ENCODE measurements at regions not wholly inside any gene's neighbourhood (a gene's known extent, or its start where the extent isn't known, plus 50 kb on each side); places are given as distances from the start of the nearest gene placed in this dataset.

- H3K9ac ChIP-seq (ENCODE audit: low read depth, low read length, poor library complexity) = no peak overlapping the region
- no CpG with 5 or more reads among the region's 6 CpGs for WGBS, 2 donors (ENCODE audit: extremely low coverage in 2 of 2, insufficient read length in 2 of 2, insufficient replicate concordance in 1 of 2)
- H4K8ac ChIP-seq (ENCODE audit: low read depth, low read length) = no peak overlapping the region
- no peak overlapping the region for H3K4me2 ChIP-seq (ENCODE audit: insufficient read depth, low read length, poor library complexity, severe bottlenecking)
- H4K91ac ChIP-seq (ENCODE audit: low read depth, low read length, poor library complexity) = no peak overlapping the region
- no peak overlapping the region for H3K4me3 ChIP-seq (ENCODE audit: low read length in 2 of 2)
- H3K23ac ChIP-seq (ENCODE audit: low read depth, low read length, poor library complexity) = no peak overlapping the region
- H3K4me1 ChIP-seq (ENCODE audit: control insufficient read depth in 2 of 2, insufficient read depth in 1 of 2, low read depth in 1 of 2, low read length in 2 of 2) = no peaks in the 10 kb centered on the region
- no peak overlapping the region for H2BK120ac ChIP-seq (ENCODE audit: low read depth, low read length)
- no peak overlapping the region for H2BK12ac ChIP-seq (ENCODE audit: low read length)
- H3K27ac ChIP-seq (replicated peaks; ENCODE audit: low read length) = no peak overlapping the region
- no peak overlapping the region for H3K18ac ChIP-seq (ENCODE audit: low read length)
- H3K27me3 ChIP-seq (ENCODE audit: control insufficient read depth in 3 of 3, insufficient read depth in 3 of 3, low read depth in 1 of 3, low read length in 3 of 3) = no peaks in the 10 kb centered on the region
- no peak overlapping the region for H2AFZ ChIP-seq (ENCODE audit: low read length)
- H3K4ac ChIP-seq (ENCODE audit: low read length) = no peak overlapping the region
- no peak overlapping the region for H2BK5ac ChIP-seq (ENCODE audit: low read length)
- H3K36me3 ChIP-seq (replicated peaks in 1 of 2; ENCODE audit: control insufficient read depth in 2 of 2, insufficient read depth in 2 of 2, low read length in 2 of 2) = no peaks in the 10 kb centered on the region
- DNase-seq (ENCODE audit: low spot score) = no peak
- H3K79me1 ChIP-seq (ENCODE audit: low read depth, low read length) = no peaks in the 10 kb centered on the region
- no peak overlapping the region for H2AK5ac ChIP-seq (ENCODE audit: low read depth, low read length)
- H3K9me3 ChIP-seq (replicated peaks in 1 of 2; ENCODE audit: control insufficient read depth in 2 of 2, insufficient read depth in 1 of 2, low read depth in 1 of 2, low read length in 2 of 2) = no peaks in the 10 kb centered on the region
- H2BK15ac ChIP-seq (ENCODE audit: low read length) = no peak overlapping the region
- no peak overlapping the region for H3K14ac ChIP-seq (ENCODE audit: low read length)
These were observed 109.5 kb upstream of the CARD11 start for GRCh38 chr7:3153118-3153517.

GRCh38 chr7:3154317-3154716 is 110.7 kb upstream of the CARD11 start:
- H3K9me3 ChIP-seq (replicated peaks in 1 of 2; ENCODE audit: control insufficient read depth in 2 of 2, insufficient read depth in 1 of 2, low read depth in 1 of 2, low read length in 2 of 2) = no peaks in the 10 kb centered on the region
- DNase-seq (ENCODE audit: low spot score) = no peak
- no peak overlapping the region for H2BK12ac ChIP-seq (ENCODE audit: low read length)
- H3K79me1 ChIP-seq (ENCODE audit: low read depth, low read length) = no peaks in the 10 kb centered on the region
- H3K4me3 ChIP-seq (ENCODE audit: low read length in 2 of 2) = no peak overlapping the region
- no peak overlapping the region for H2BK15ac ChIP-seq (ENCODE audit: low read length)
- H3K18ac ChIP-seq (ENCODE audit: low read length) = peak overlapping the region; percentile 5
- no CpG with 5 or more reads among the region's 5 CpGs for WGBS, 2 donors (ENCODE audit: extremely low coverage in 2 of 2, insufficient read length in 2 of 2, insufficient replicate concordance in 1 of 2)
- H3K14ac ChIP-seq (ENCODE audit: low read length) = no peak overlapping the region
- H3K9ac ChIP-seq (ENCODE audit: low read depth, low read length, poor library complexity) = no peak overlapping the region
- H3K27ac ChIP-seq (replicated peaks; ENCODE audit: low read length) = no peak overlapping the region
- H3K36me3 ChIP-seq (replicated peaks in 1 of 2; ENCODE audit: control insufficient read depth in 2 of 2, insufficient read depth in 2 of 2, low read length in 2 of 2) = no peaks in the 10 kb centered on the region
- no peak overlapping the region for H4K8ac ChIP-seq (ENCODE audit: low read depth, low read length)
- no peaks in the 10 kb centered on the region for H3K27me3 ChIP-seq (ENCODE audit: control insufficient read depth in 3 of 3, insufficient read depth in 3 of 3, low read depth in 1 of 3, low read length in 3 of 3)
- H2AK5ac ChIP-seq (ENCODE audit: low read depth, low read length) = no peak overlapping the region
- H3K4me2 ChIP-seq (ENCODE audit: insufficient read depth, low read length, poor library complexity, severe bottlenecking) = no peak overlapping the region
- H2AFZ ChIP-seq (ENCODE audit: low read length) = no peak overlapping the region
- no peak overlapping the region for H2BK120ac ChIP-seq (ENCODE audit: low read depth, low read length)
- H2BK5ac ChIP-seq (ENCODE audit: low read length) = no peak overlapping the region
- H3K4me1 ChIP-seq (ENCODE audit: control insufficient read depth in 2 of 2, insufficient read depth in 1 of 2, low read depth in 1 of 2, low read length in 2 of 2) = no peaks in the 10 kb centered on the region
- no peak overlapping the region for H3K4ac ChIP-seq (ENCODE audit: low read length)
- H4K91ac ChIP-seq (ENCODE audit: low read depth, low read length, poor library complexity) = no peak overlapping the region
- no peak overlapping the region for H3K23ac ChIP-seq (ENCODE audit: low read depth, low read length, poor library complexity)

DNA sequence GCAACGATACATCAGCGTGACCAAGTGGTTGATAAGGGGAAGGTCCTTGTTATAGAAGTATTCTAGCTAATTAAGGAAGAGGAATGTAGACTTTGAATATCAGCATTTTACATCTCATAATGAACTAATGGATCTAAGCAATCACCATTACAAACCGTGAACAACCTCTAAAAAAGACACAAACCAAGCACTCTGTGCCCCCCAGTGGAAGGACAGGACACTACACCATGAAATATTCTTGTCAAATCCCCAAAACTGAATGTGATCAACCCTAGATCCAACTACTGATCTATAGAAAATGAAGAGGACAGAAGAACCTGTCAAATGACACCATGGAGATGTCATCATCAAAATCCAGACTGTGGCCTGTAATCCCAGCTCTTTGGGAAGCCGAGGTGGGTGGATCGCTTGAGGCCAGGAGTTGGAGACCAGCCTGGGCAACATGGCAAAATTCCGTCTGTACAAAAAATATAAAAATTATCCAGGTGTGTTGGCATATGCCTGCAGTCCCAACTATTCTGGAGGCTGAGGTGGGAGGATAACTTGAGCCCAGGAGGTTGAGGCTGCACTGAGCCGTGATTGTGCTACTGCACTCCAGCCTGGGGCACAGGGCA is 111.3 kb upstream of the CARD11 start:
- Histone ChIP-seq H3K18ac (ENCODE audit: low read length) (no peak overlapping the region), H3K27me3 (ENCODE audit: control insufficient read depth in 3 of 3, insufficient read depth in 3 of 3, low read depth in 1 of 3, low read length in 3 of 3) (no peaks in the 10 kb centered on the region), H3K9me3 (replicated peaks in 1 of 2; ENCODE audit: control insufficient read depth in 2 of 2, insufficient read depth in 1 of 2, low read depth in 1 of 2, low read length in 2 of 2) (no peaks in the 10 kb centered on the region), H2BK15ac (ENCODE audit: low read length) (no peak overlapping the region), H2AK5ac (ENCODE audit: low read depth, low read length) (no peak overlapping the region), H3K4me3 (ENCODE audit: low read length in 2 of 2) (no peak overlapping the region), H3K23ac (ENCODE audit: low read depth, low read length, poor library complexity) (no peak overlapping the region), H2BK120ac (ENCODE audit: low read depth, low read length) (no peak overlapping the region), H3K9ac (ENCODE audit: low read depth, low read length, poor library complexity) (no peak overlapping the region), H2BK12ac (ENCODE audit: low read length) (no peak overlapping the region), H2BK5ac (ENCODE audit: low read length) (no peak overlapping the region), H3K79me1 (ENCODE audit: low read depth, low read length) (no peaks in the 10 kb centered on the region), H3K14ac (ENCODE audit: low read length) (no peak overlapping the region), H3K27ac (replicated peaks; ENCODE audit: low read length) (no peak overlapping the region), H2AFZ (ENCODE audit: low read length) (no peak overlapping the region), H4K91ac (ENCODE audit: low read depth, low read length, poor library complexity) (no peak overlapping the region), H4K8ac (ENCODE audit: low read depth, low read length) (no peak overlapping the region), H3K4ac (ENCODE audit: low read length) (no peak overlapping the region), H3K36me3 (replicated peaks in 1 of 2; ENCODE audit: control insufficient read depth in 2 of 2, insufficient read depth in 2 of 2, low read length in 2 of 2) (no peaks in the 10 kb centered on the region), H3K4me2 (ENCODE audit: insufficient read depth, low read length, poor library complexity, severe bottlenecking) (no peak overlapping the region), H3K4me1 (ENCODE audit: control insufficient read depth in 2 of 2, insufficient read depth in 1 of 2, low read depth in 1 of 2, low read length in 2 of 2) (no peaks in the 10 kb centered on the region)
- DNase-seq (ENCODE audit: low spot score) = peak; percentile 29
- no CpG with 5 or more reads among the region's 7 CpGs for WGBS, 2 donors (ENCODE audit: extremely low coverage in 2 of 2, insufficient read length in 2 of 2, insufficient replicate concordance in 1 of 2)

GRCh38 chr7:3156508-3156907 is 112.8 kb upstream of the CARD11 start:
- no peaks in the 10 kb centered on the region for H3K9me3 ChIP-seq (replicated peaks in 1 of 2; ENCODE audit: control insufficient read depth in 2 of 2, insufficient read depth in 1 of 2, low read depth in 1 of 2, low read length in 2 of 2)
- no peak overlapping the region for H3K23ac ChIP-seq (ENCODE audit: low read depth, low read length, poor library complexity)
- H3K4me3 ChIP-seq (ENCODE audit: low read length in 2 of 2) = no peak overlapping the region
- H2AFZ ChIP-seq (ENCODE audit: low read length) = no peak overlapping the region
- WGBS, 2 donors (ENCODE audit: extremely low coverage in 2 of 2, insufficient read length in 2 of 2, insufficient replicate concordance in 1 of 2) = no CpG with 5 or more reads among the region's 9 CpGs
- no peak for DNase-seq (ENCODE audit: low spot score)
- H3K4ac ChIP-seq (ENCODE audit: low read length) = no peak overlapping the region
- H3K14ac ChIP-seq (ENCODE audit: low read length) = no peak overlapping the region
- H3K4me2 ChIP-seq (ENCODE audit: insufficient read depth, low read length, poor library complexity, severe bottlenecking) = no peak overlapping the region
- no peak overlapping the region for H3K27ac ChIP-seq (replicated peaks; ENCODE audit: low read length)
- no peaks in the 10 kb centered on the region for H3K27me3 ChIP-seq (ENCODE audit: control insufficient read depth in 3 of 3, insufficient read depth in 3 of 3, low read depth in 1 of 3, low read length in 3 of 3)
- no peak overlapping the region for H2BK12ac ChIP-seq (ENCODE audit: low read length)
- H4K91ac ChIP-seq (ENCODE audit: low read depth, low read length, poor library complexity) = no peak overlapping the region
- no peak overlapping the region for H2BK5ac ChIP-seq (ENCODE audit: low read length)
- no peaks in the 10 kb centered on the region for H3K4me1 ChIP-seq (ENCODE audit: control insufficient read depth in 2 of 2, insufficient read depth in 1 of 2, low read depth in 1 of 2, low read length in 2 of 2)
- H3K9ac ChIP-seq (ENCODE audit: low read depth, low read length, poor library complexity) = no peak overlapping the region
- no peak overlapping the region for H3K18ac ChIP-seq (ENCODE audit: low read length)
- H2BK15ac ChIP-seq (ENCODE audit: low read length) = no peak overlapping the region
- no peak overlapping the region for H4K8ac ChIP-seq (ENCODE audit: low read depth, low read length)
- no peak overlapping the region for H2BK120ac ChIP-seq (ENCODE audit: low read depth, low read length)
- no peak overlapping the region for H2AK5ac ChIP-seq (ENCODE audit: low read depth, low read length)
- H3K79me1 ChIP-seq (ENCODE audit: low read depth, low read length) = peaks cover 1% of the 10 kb centered on the region
- H3K36me3 ChIP-seq (replicated peaks in 1 of 2; ENCODE audit: control insufficient read depth in 2 of 2, insufficient read depth in 2 of 2, low read length in 2 of 2) = no peaks in the 10 kb centered on the region
